Neural cell (in vitro differentiated cells): ENCODE measurements at regions not wholly inside any gene's neighbourhood (a gene's known extent, or its start where the extent isn't known, plus 50 kb on each side); places are given as distances from the start of the nearest gene placed in this dataset.

Experiments used
- H2AFZ ChIP-seq: fragments of 200-600, 300-800 bp; sonication (generic), shearing (Covaris generic); 2 replicates; pipeline ENCODE4 v1.6.0; 2014; ENCODE audit warnings: low read depth, mild to moderate bottlenecking, antibody characterized with exemption, low read length, moderate library complexity
- H3F3A ChIP-seq: fragments of 200-600 bp; shearing (Covaris generic); 2 replicates; pipeline ENCODE4 v1.6.1; 2016; ENCODE audit warnings: mild to moderate bottlenecking, moderate library complexity, mixed read lengths, antibody characterized with exemption, low read length; ENCODE audit not compliant: insufficient read depth, poor library complexity, severe bottlenecking
- H3K27ac ChIP-seq: fragments of 200-600, 300-800 bp; sonication (generic), shearing (Covaris generic); 2 replicates; pipeline ENCODE4 v1.5.1; 2014; ENCODE audit warnings: mild to moderate bottlenecking, low read length, moderate library complexity
- H3K27me3 ChIP-seq: fragments of 300-800, 200-600 bp; sonication (generic), shearing (Covaris generic); 2 replicates; pipeline ENCODE4 v1.6.0; 2014; ENCODE audit warnings: mild to moderate bottlenecking, low read depth, low read length, moderate library complexity; ENCODE audit not compliant: insufficient read depth
- H3K36me3 ChIP-seq: fragments of 300-800, 200-600 bp; sonication (generic), shearing (Covaris generic); 2 replicates; pipeline ENCODE4 v1.5.1; 2014; ENCODE audit warnings: mild to moderate bottlenecking, antibody characterized with exemption, low read length, moderate library complexity; ENCODE audit not compliant: insufficient read depth
- H3K4me2 ChIP-seq: fragments of 300-800, 200-600 bp; sonication (generic), shearing (Covaris generic); 2 replicates; pipeline ENCODE4 v1.6.0; 2014; ENCODE audit warnings: mild to moderate bottlenecking, low read length
- H3K4me3 ChIP-seq: fragments of 300-800, 200-600 bp; sonication (generic), shearing (Covaris generic); 2 replicates; pipeline ENCODE4 v1.5.1; 2014; ENCODE audit warnings: mild to moderate bottlenecking, low read length, moderate library complexity
- H3K79me2 ChIP-seq: fragments of 200-600 bp; shearing (Covaris generic); replicated peaks from 2 replicates; pipeline ENCODE4 v1.6.0; 2014; ENCODE audit warnings: mild to moderate bottlenecking, low read length, moderate library complexity; ENCODE audit not compliant: insufficient read depth
- H3K9ac ChIP-seq: fragments of 300-800, 200-600 bp; sonication (generic), shearing (Covaris generic); 2 replicates; pipeline ENCODE4 v1.6.1; 2016; ENCODE audit warnings: mild to moderate bottlenecking, low read length, mixed read lengths
- H3K9me2 ChIP-seq: fragments of 200-600 bp; shearing (Covaris generic); 2 replicates; pipeline ENCODE4 v1.6.1; 2016; ENCODE audit warnings: mild to moderate bottlenecking, low read length, mixed read lengths; ENCODE audit not compliant: insufficient read depth
- H3K9me3 ChIP-seq: fragments of 200-600, 300-800 bp; sonication (generic), shearing (Covaris generic); 2 replicates; pipeline ENCODE4 v1.6.1; 2016; ENCODE audit warnings: mild to moderate bottlenecking, mixed run types, low read length, moderate library complexity, mixed read lengths
- H4K20me1 ChIP-seq: fragments of 200-600 bp; shearing (Covaris generic); 2 replicates; pipeline ENCODE4 v1.6.1; 2016; ENCODE audit warnings: mild to moderate bottlenecking, mixed run types; ENCODE audit not compliant: insufficient read depth
- CTCF ChIP-seq: fragments of 450-650 bp; IDR thresholded peaks from 2 replicates; pipeline ENCODE4 v1.5.1; 2014; ENCODE audit warnings: antibody characterized with exemption, mild to moderate bottlenecking, moderate library complexity; ENCODE audit not compliant: poor library complexity, severe bottlenecking
- EP300 ChIP-seq: fragments of 450-650 bp; conservative IDR thresholded peaks from 2 replicates; pipeline ENCODE4 v1.6.1; 2014; ENCODE audit warnings: antibody characterized with exemption, mild to moderate bottlenecking, moderate library complexity; ENCODE audit not compliant: poor library complexity, severe bottlenecking
- EZH2 ChIP-seq: fragments of 200-600, 300-800 bp; shearing (Covaris generic), sonication (generic); IDR thresholded peaks from 2 replicates; pipeline ENCODE4 v1.6.1; 2014; ENCODE audit warnings: antibody characterized with exemption, low read length, borderline replicate concordance, mild to moderate bottlenecking; ENCODE audit not compliant: insufficient read depth, poor library complexity, severe bottlenecking
- MXI1 ChIP-seq: fragments of 450-650 bp; conservative IDR thresholded peaks from 2 replicates; pipeline ENCODE4 v1.6.1; 2014; ENCODE audit warnings: antibody characterized with exemption, mild to moderate bottlenecking; ENCODE audit not compliant: poor library complexity, severe bottlenecking
- POLR2AphosphoS5 ChIP-seq: IDR thresholded peaks from 2 replicates; pipeline ENCODE4 v1.6.1; 2012
- RAD21 ChIP-seq: fragments of 450-650 bp; conservative IDR thresholded peaks from 2 replicates; pipeline ENCODE4 v1.6.1; 2014; ENCODE audit warnings: antibody characterized with exemption, mild to moderate bottlenecking, moderate library complexity
- REST ChIP-seq: IDR thresholded peaks from 2 replicates; pipeline ENCODE4 v1.6.1; 2012; ENCODE audit warnings: borderline replicate concordance
- SMC3 ChIP-seq: fragments of 450-650 bp; conservative IDR thresholded peaks from 2 replicates; pipeline ENCODE4 v1.6.1; 2014; ENCODE audit warnings: antibody characterized with exemption, mild to moderate bottlenecking, moderate library complexity; ENCODE audit not compliant: poor library complexity
- TAF1 ChIP-seq: IDR thresholded peaks from 2 replicates; pipeline ENCODE4 v1.6.1; 2012; ENCODE audit warnings: low read depth

GRCh38 chr1:22364764-22365163, 86.9 kb upstream of the ZBTB40 start:
- Histone ChIP-seq H3K4me3 (no peak overlapping the region), H3K36me3 (no peaks in the 10 kb centered on the region), H3F3A (no peaks in the 10 kb centered on the region), H3K9me2 (no peaks in the 10 kb centered on the region), H3K4me2 (no peak overlapping the region), H3K79me2 (no peaks in the 10 kb centered on the region), H3K9me3 (no peaks in the 10 kb centered on the region), H2AFZ (no peak overlapping the region), H3K9ac (no peak overlapping the region), H3K27me3 (no peaks in the 10 kb centered on the region), H3K27ac (no peak overlapping the region), H4K20me1 (no peaks in the 10 kb centered on the region)
- TF ChIP-seq SMC3 (no peak), MXI1 (no peak)

- Histone ChIP-seq H3K4me3 (no peak overlapping the region), H3K27me3 (no peaks in the 10 kb centered on the region), H3K9me3 (no peaks in the 10 kb centered on the region), H3K9ac (no peak overlapping the region), H3K79me2 (no peaks in the 10 kb centered on the region), H3K9me2 (no peaks in the 10 kb centered on the region), H2AFZ (no peak overlapping the region), H3F3A (no peaks in the 10 kb centered on the region), H3K27ac (no peak overlapping the region), H4K20me1 (no peaks in the 10 kb centered on the region), H3K36me3 (no peaks in the 10 kb centered on the region), H3K4me2 (no peak overlapping the region)
- no peak for TF ChIP-seq MXI1
- no peak for TF ChIP-seq REST
- no peak for TF ChIP-seq TAF1
- TF ChIP-seq POLR2AphosphoS5, result no peak
- no peak for TF ChIP-seq EZH2
- no peak for TF ChIP-seq RAD21
- TF ChIP-seq CTCF, result no peak
- no peak for TF ChIP-seq EP300
- TF ChIP-seq SMC3, result no peak
These were observed 86.0 kb upstream of the ZBTB40 start for GRCh38 chr1:22365331-22366295.
